Esophagus (tissue), 2 donors: ENCODE measurements at regions not wholly inside any gene's neighbourhood (a gene's known extent, or its start where the extent isn't known, plus 50 kb on each side); places are given as distances from the start of the nearest gene placed in this dataset.

ENCODE experiments used
- H3K27ac ChIP-seq, 2 donors: one replicate each; pipeline ENCODE4 v1.5.1; 2013; ENCODE audit warnings: low read depth in 2 of 2, mild to moderate bottlenecking in 2 of 2, inconsistent platforms in 1 of 2, low read length in 1 of 2, moderate library complexity in 1 of 2
- H3K27me3 ChIP-seq, 2 donors: one replicate each; pipeline ENCODE4 v1.6.1; 2013; ENCODE audit warnings: low read length in 2 of 2, control low read depth in 1 of 2, mild to moderate bottlenecking in 1 of 2; ENCODE audit not compliant: insufficient read depth in 2 of 2, control insufficient read depth in 1 of 2
- H3K36me3 ChIP-seq, 2 donors: one replicate each; pipeline ENCODE4 v1.6.1; 2013; ENCODE audit warnings: low read length in 1 of 2; ENCODE audit not compliant: control insufficient read depth in 2 of 2, insufficient read depth in 2 of 2
- H3K4me1 ChIP-seq, 2 donors: one replicate each; pipeline ENCODE4 v1.6.1; 2013; ENCODE audit warnings: low read length in 1 of 2; ENCODE audit not compliant: control insufficient read depth in 2 of 2, insufficient read depth in 2 of 2
- H3K4me3 ChIP-seq, 2 donors: one replicate each; pipeline ENCODE4 v1.5.1; 2013; ENCODE audit warnings: low read length in 2 of 2, mild to moderate bottlenecking in 2 of 2, low read depth in 1 of 2, moderate library complexity in 1 of 2
- H3K9me3 ChIP-seq, 2 donors: one replicate each; pipeline ENCODE4 v1.6.1; 2013; ENCODE audit warnings: mild to moderate bottlenecking in 2 of 2, low read depth in 1 of 2, low read length in 1 of 2, moderate library complexity in 1 of 2; ENCODE audit not compliant: control insufficient read depth in 2 of 2, insufficient read depth in 1 of 2
- WGBS, 2 donors: extraction: QIAGEN DNeasy Blood & Tissue Kit; methylation state at CpG; one replicate each; pipeline ENCODE4 v1.1.7; 2013; 5-methylcytosine and 5-hydroxymethylcytosine counted together
- donor health status: healthy with polysubstance abuse.
- donor health status: Bipolar disorder and iron deficiency.

GRCh38 chr16:79407461-79408135 lies 192.9 kb downstream of the MAF start:
- 77 to 79% methylated on average over 15 of the region's 15 CpGs for WGBS, 2 donors
- H3K4me1 ChIP-seq, result peaks cover 0 to 4% of the 10 kb centered on the region in 2 donors
- no peak overlapping the region for H3K27ac ChIP-seq
- H3K9me3 ChIP-seq, result no peaks in the 10 kb centered on the region
- H3K36me3 ChIP-seq, result no peaks in the 10 kb centered on the region
- H3K4me3 ChIP-seq, result no peak overlapping the region
- no peaks in the 10 kb centered on the region for H3K27me3 ChIP-seq

GRCh38 chr16:79407005-79407404 lies 193.5 kb downstream of the MAF start:
- Histone ChIP-seq H3K36me3 (no peaks in the 10 kb centered on the region), H3K9me3 (no peaks in the 10 kb centered on the region), H3K27me3 (no peaks in the 10 kb centered on the region), H3K4me3 (no peak overlapping the region), H3K27ac (no peak overlapping the region), H3K4me1 (peaks cover 0 to 6% of the 10 kb centered on the region in 2 donors)
- WGBS, 2 donors, result 82 to 86% methylated on average over 12 of the region's 12 CpGs

GRCh38 chr16:79404571-79404970 lies 196.0 kb downstream of the MAF start:
- WGBS, 2 donors, result 77 to 89% methylated on average over 7 of the region's 7 CpGs
- Histone ChIP-seq H3K36me3 (no peaks in the 10 kb centered on the region), H3K27ac (no peak overlapping the region), H3K4me1 (peaks cover 0 to 6% of the 10 kb centered on the region in 2 donors), H3K4me3 (no peak overlapping the region), H3K27me3 (no peaks in the 10 kb centered on the region), H3K9me3 (no peaks in the 10 kb centered on the region)

- H3K9me3 ChIP-seq, result no peaks in the 10 kb centered on the region
- WGBS, 2 donors, result 85 to 91% methylated on average over 4 of the region's 4 CpGs
- no peak overlapping the region for H3K27ac ChIP-seq
- H3K27me3 ChIP-seq, result no peaks in the 10 kb centered on the region
- peaks cover 0 to 6% of the 10 kb centered on the region in 2 donors for H3K4me1 ChIP-seq
- H3K4me3 ChIP-seq, result no peak overlapping the region
- H3K36me3 ChIP-seq, result no peaks in the 10 kb centered on the region
Observed at GRCh38 chr16:79403534-79403933, 197.0 kb downstream of the MAF start.

- H3K4me3 ChIP-seq, result no peak overlapping the region
- no peaks in the 10 kb centered on the region for H3K27me3 ChIP-seq
- no peak overlapping the region for H3K27ac ChIP-seq
- H3K36me3 ChIP-seq, result no peaks in the 10 kb centered on the region
- 79 to 81% methylated on average over 6 of the region's 6 CpGs for WGBS, 2 donors
- no peaks in the 10 kb centered on the region for H3K9me3 ChIP-seq
- peaks cover 0 to 6% of the 10 kb centered on the region in 2 donors for H3K4me1 ChIP-seq
Observed at GRCh38 chr16:79402920-79403319, 197.6 kb downstream of the MAF start.

- WGBS, 2 donors, result 48 to 66% methylated on average over 5 of the region's 5 CpGs
Observed at GRCh38 chr16:79402356-79402755, 198.2 kb downstream of the MAF start.

GRCh38 chr16:79401782-79402181 lies 198.8 kb downstream of the MAF start:
- WGBS, 2 donors, result 87 to 93% methylated on average over 1 of the region's 1 CpG
- Histone ChIP-seq H3K27ac (no peak overlapping the region), H3K9me3 (no peaks in the 10 kb centered on the region), H3K4me3 (no peak overlapping the region), H3K36me3 (no peaks in the 10 kb centered on the region), H3K27me3 (no peaks in the 10 kb centered on the region), H3K4me1 (peaks cover 0 to 6% of the 10 kb centered on the region in 2 donors)

More at GRCh38 chr16:79402356-79402755, 198.2 kb downstream of the MAF start:
- H3K4me1 ChIP-seq, result peaks cover 0 to 6% of the 10 kb centered on the region in 2 donors
- H3K4me3 ChIP-seq, result no peak overlapping the region
- no peaks in the 10 kb centered on the region for H3K9me3 ChIP-seq
- H3K27me3 ChIP-seq, result no peaks in the 10 kb centered on the region
- no peaks in the 10 kb centered on the region for H3K36me3 ChIP-seq
- H3K27ac ChIP-seq, result no peak overlapping the region

- Histone ChIP-seq H3K4me1 (peaks cover 0 to 6% of the 10 kb centered on the region in 2 donors), H3K36me3 (no peaks in the 10 kb centered on the region), H3K27me3 (no peaks in the 10 kb centered on the region), H3K27ac (no peak overlapping the region), H3K4me3 (no peak overlapping the region), H3K9me3 (no peaks in the 10 kb centered on the region)
- 92 to 93% methylated on average over 4 of the region's 4 CpGs for WGBS, 2 donors
Observed at GRCh38 chr16:79401157-79401556, 199.4 kb downstream of the MAF start.

- Histone ChIP-seq H3K27me3 (no peaks in the 10 kb centered on the region), H3K36me3 (no peaks in the 10 kb centered on the region), H3K27ac (no peak overlapping the region), H3K4me3 (no peak overlapping the region), H3K9me3 (no peaks in the 10 kb centered on the region), H3K4me1 (peaks cover 0 to 6% of the 10 kb centered on the region in 2 donors)
- WGBS, 2 donors, result 74 to 80% methylated on average over 13 of the region's 13 CpGs
Observed at GRCh38 chr16:79400462-79401149, 199.9 kb downstream of the MAF start.

- WGBS, 2 donors, result 82 to 89% methylated on average over 5 of the region's 5 CpGs
- no peak overlapping the region for H3K27ac ChIP-seq
- no peaks in the 10 kb centered on the region for H3K9me3 ChIP-seq
- no peaks in the 10 kb centered on the region for H3K27me3 ChIP-seq
- H3K36me3 ChIP-seq, result no peaks in the 10 kb centered on the region
- H3K4me3 ChIP-seq, result no peak overlapping the region
- H3K4me1 ChIP-seq, result no peaks in the 10 kb centered on the region
Observed at GRCh38 chr16:79395591-79395990, 204.9 kb downstream of the MAF start.
